Activated T-helper 1 cell treated with anti-CD3 and anti-CD28 coated beads, Interleukin-2, amount 50 U/mL, for 16 hours (primary cell): ENCODE measurements at regions not wholly inside any gene's neighbourhood (a gene's known extent, or its start where the extent isn't known, plus 50 kb on each side); places are given as distances from the start of the nearest gene placed in this dataset.
"Not testable (repeated sequence)": the region's sequence is repeated elsewhere in the genome, so short reads cannot be mapped to it uniquely, and the experiment has no call there.

Source experiments
- DNase-seq, 2 donors: peaks; one replicate each; pipeline ENCODE4 v3.0.0-alpha.2; 2020; ENCODE audit warnings: low read depth in 1 of 2, low spot score in 1 of 2

GRCh38 chrX:3962511-3963311 lies 249.3 kb upstream of the PRKX start:
- DNase-seq: no peak

- DNase-seq: no peak
These were observed 247.5 kb upstream of the PRKX start for GRCh38 chrX:3960952-3961351.

- no peak for DNase-seq
These were observed 238.4 kb upstream of the PRKX start for GRCh38 chrX:3951859-3952258.

- DNase-seq: no peak
These were observed 236.9 kb upstream of the PRKX start for GRCh38 chrX:3950373-3950772.

GRCh38 chrX:3943965-3944364 lies 230.5 kb upstream of the PRKX start:
- DNase-seq: no peak

GRCh38 chrX:3940000-3940610 lies 226.7 kb upstream of the PRKX start:
- no peak for DNase-seq

- no peak for DNase-seq
These were observed 225.1 kb upstream of the PRKX start for GRCh38 chrX:3938587-3938986.

GRCh38 chrX:3935196-3935595 lies 221.7 kb upstream of the PRKX start:
- not testable (repeated sequence) for DNase-seq

- DNase-seq: not testable (repeated sequence)
These were observed 207.1 kb upstream of the PRKX start for GRCh38 chrX:3920424-3921017.

- DNase-seq: not testable (repeated sequence)
These were observed 206.4 kb upstream of the PRKX start for GRCh38 chrX:3919668-3920423.

- DNase-seq: not testable (repeated sequence)
These were observed 201.4 kb upstream of the PRKX start for GRCh38 chrX:3914813-3915212.

GRCh38 chrX:3914059-3914458 lies 200.6 kb upstream of the PRKX start:
- not testable (repeated sequence) for DNase-seq

- DNase-seq: not testable (repeated sequence)
These were observed 197.6 kb upstream of the PRKX start for GRCh38 chrX:3911012-3911411.

GRCh38 chrX:3910611-3911010 lies 197.2 kb upstream of the PRKX start:
- DNase-seq: not testable (repeated sequence)

- DNase-seq: not testable (repeated sequence)
These were observed 192.2 kb upstream of the PRKX start for GRCh38 chrX:3905522-3906258.

GRCh38 chrX:3902222-3902621 lies 188.8 kb upstream of the PRKX start:
- DNase-seq: not testable (repeated sequence)

GRCh38 chrX:3896755-3897154 lies 183.3 kb upstream of the PRKX start:
- not testable (repeated sequence) for DNase-seq

GRCh38 chrX:3882553-3882920 lies 169.1 kb upstream of the PRKX start:
- not testable (repeated sequence) for DNase-seq

GRCh38 chrX:3881898-3882552 lies 168.6 kb upstream of the PRKX start:
- DNase-seq: not testable (repeated sequence)

GRCh38 chrX:3881255-3881895 lies 167.9 kb upstream of the PRKX start:
- DNase-seq: not testable (repeated sequence)
